ENCODE measurements at regions not wholly inside any gene's neighbourhood (a gene's known extent, or its start where the extent isn't known, plus 50 kb on each side); places are given as distances from the start of the nearest gene placed in this dataset.

GRCh38 chr3:28122227-28122626 is 119.2 kb upstream of the CMC1 start:
- Histone ChIP-seq H3K27ac (ENCODE audit: low read depth, low read length, poor library complexity, severe bottlenecking) (no peak overlapping the region), H3K4me1 (ENCODE audit: insufficient read depth, low read length, poor library complexity, severe bottlenecking) (no peaks in the 10 kb centered on the region), H3K4me3 (ENCODE audit: low read depth, low read length, poor library complexity, severe bottlenecking) (no peak overlapping the region), H3K9me3 (ENCODE audit: low read depth, low read length, poor library complexity, severe bottlenecking) (no peaks in the 10 kb centered on the region), H3K27me3 (replicated peaks; ENCODE audit: insufficient read depth, low read depth, low read length, poor library complexity) (no peaks in the 10 kb centered on the region), H3K36me3 (ENCODE audit: insufficient read depth, low read length, poor library complexity, severe bottlenecking) (no peaks in the 10 kb centered on the region)
- intact Hi-C loops (cut with micrococcal nuclease; ENCODE audit: unreplicated experiment), result no loop called here
- POLR2A ChIA-PET (ENCODE audit: low non-redundant PET), result no interaction called here
- CTCF ChIA-PET, result no interaction called here
- TF ChIP-seq CTCF (conservative IDR thresholded peaks at IDR 0.05; ENCODE audit: low read depth, low read length) (no peak), EZH2 (IDR thresholded peaks at IDR 0.05; ENCODE audit: borderline replicate concordance, low read depth, low read length, poor library complexity, severe bottlenecking) (no peak)
- no TSS peak for BruUV-seq (replicated peaks)
- DNase-seq (ENCODE audit: low spot score), result no peak

- CTCF ChIA-PET, result no interaction called here
- POLR2A ChIA-PET (ENCODE audit: low non-redundant PET), result no interaction called here
- TF ChIP-seq CTCF (conservative IDR thresholded peaks at IDR 0.05; ENCODE audit: low read depth, low read length), result no peak
- no peak for TF ChIP-seq EZH2 (IDR thresholded peaks at IDR 0.05; ENCODE audit: borderline replicate concordance, low read depth, low read length, poor library complexity, severe bottlenecking)
Observed at GRCh38 chr3:28124882-28125281, 116.5 kb upstream of the CMC1 start.

GRCh38 chr3:28125342-28125741 is 116.1 kb upstream of the CMC1 start:
- CTCF ChIA-PET, result no interaction called here
- no TSS peak for BruUV-seq (replicated peaks)
- intact Hi-C loops (cut with micrococcal nuclease; ENCODE audit: unreplicated experiment), result no loop called here

More at GRCh38 chr3:28124882-28125281, 116.5 kb upstream of the CMC1 start:
- no TSS peak for BruUV-seq (replicated peaks)
- H3K27ac ChIP-seq (ENCODE audit: low read depth, low read length, poor library complexity, severe bottlenecking), result no peak overlapping the region
- DNase-seq (ENCODE audit: low spot score), result no peak
- H3K9me3 ChIP-seq (ENCODE audit: low read depth, low read length, poor library complexity, severe bottlenecking), result no peaks in the 10 kb centered on the region
- no peaks in the 10 kb centered on the region for H3K27me3 ChIP-seq (replicated peaks; ENCODE audit: insufficient read depth, low read depth, low read length, poor library complexity)
- no peaks in the 10 kb centered on the region for H3K4me1 ChIP-seq (ENCODE audit: insufficient read depth, low read length, poor library complexity, severe bottlenecking)
- intact Hi-C loops (cut with micrococcal nuclease; ENCODE audit: unreplicated experiment), result no loop called here
- no peaks in the 10 kb centered on the region for H3K36me3 ChIP-seq (ENCODE audit: insufficient read depth, low read length, poor library complexity, severe bottlenecking)
- no peak overlapping the region for H3K4me3 ChIP-seq (ENCODE audit: low read depth, low read length, poor library complexity, severe bottlenecking)

More at GRCh38 chr3:28125342-28125741, 116.1 kb upstream of the CMC1 start:
- no peak overlapping the region for H3K27ac ChIP-seq (ENCODE audit: low read depth, low read length, poor library complexity, severe bottlenecking)
- no peak overlapping the region for H3K4me3 ChIP-seq (ENCODE audit: low read depth, low read length, poor library complexity, severe bottlenecking)
- H3K36me3 ChIP-seq (ENCODE audit: insufficient read depth, low read length, poor library complexity, severe bottlenecking), result no peaks in the 10 kb centered on the region
- TF ChIP-seq EZH2 (IDR thresholded peaks at IDR 0.05; ENCODE audit: borderline replicate concordance, low read depth, low read length, poor library complexity, severe bottlenecking) (no peak), CTCF (conservative IDR thresholded peaks at IDR 0.05; ENCODE audit: low read depth, low read length) (no peak)
- DNase-seq (ENCODE audit: low spot score), result no peak
- no peaks in the 10 kb centered on the region for H3K4me1 ChIP-seq (ENCODE audit: insufficient read depth, low read length, poor library complexity, severe bottlenecking)
- no peaks in the 10 kb centered on the region for H3K9me3 ChIP-seq (ENCODE audit: low read depth, low read length, poor library complexity, severe bottlenecking)
- H3K27me3 ChIP-seq (replicated peaks; ENCODE audit: insufficient read depth, low read depth, low read length, poor library complexity), result no peaks in the 10 kb centered on the region
- POLR2A ChIA-PET (ENCODE audit: low non-redundant PET), result no interaction called here
